NCI-H1694 treated with DMSO at 0.1 percent for 48 hours (cell line): ENCODE measurements at regions not wholly inside any gene's neighbourhood (a gene's known extent, or its start where the extent isn't known, plus 50 kb on each side); places are given as distances from the start of the nearest gene placed in this dataset.
"Not testable (repeated sequence)": the region's sequence is repeated elsewhere in the genome, so short reads cannot be mapped to it uniquely, and the experiment has no call there.

Experiments used
- DNase-seq: peaks from one replicate; lab custom pipeline; 2025; lab: John Stamatoyannopoulos, UW

DNA sequence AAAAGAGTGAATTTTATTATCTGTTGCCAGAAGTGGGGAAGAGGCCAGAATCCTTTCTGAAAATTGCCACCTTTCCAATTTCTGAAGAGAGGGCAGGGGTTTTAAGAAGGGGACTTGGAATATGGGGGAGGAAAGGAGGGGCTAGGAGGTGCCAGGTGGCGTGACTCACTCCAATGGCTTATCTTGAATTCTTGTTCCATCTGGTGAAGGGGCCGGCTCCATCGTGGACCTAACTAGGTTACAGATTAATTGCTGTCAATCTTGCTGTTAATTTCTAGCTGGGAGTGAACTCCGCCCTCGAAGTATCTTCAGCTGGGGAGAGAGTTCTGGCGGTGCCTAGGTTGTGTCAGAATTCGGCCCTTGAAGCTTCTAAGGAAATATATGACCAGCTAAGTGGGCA is 138.7 kb downstream of the YTHDC2 start:
- DNase-seq: no peak

DNA sequence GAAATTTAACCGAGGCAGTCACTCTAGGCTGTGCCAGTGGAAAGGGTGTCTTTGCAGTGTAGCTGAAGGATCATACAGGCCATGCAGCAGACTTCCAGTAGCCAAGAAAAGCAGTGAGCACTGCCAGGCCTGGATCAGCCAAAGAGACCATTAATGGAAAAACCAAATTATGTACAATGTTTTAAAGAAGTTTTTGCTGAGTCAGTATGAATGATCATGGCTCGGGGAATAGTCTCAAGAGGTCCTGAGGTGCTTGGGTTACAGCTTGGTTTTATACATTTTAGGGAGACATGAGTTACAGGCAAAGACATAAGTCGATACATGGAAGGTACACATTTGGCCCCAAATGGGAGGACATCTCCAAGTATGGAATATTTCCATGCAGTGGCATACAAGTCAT is 141.3 kb downstream of the YTHDC2 start:
- no peak for DNase-seq

- DNase-seq: no peak
Observed at GRCh38 chr5:113660206-113660605, 146.7 kb downstream of the YTHDC2 start.

GRCh38 chr5:113660706-113661250 is 147.3 kb downstream of the YTHDC2 start:
- no peak for DNase-seq

- DNase-seq: peak; percentile 6
Observed at GRCh38 chr5:113663879-113664541, 150.5 kb downstream of the YTHDC2 start.

DNA sequence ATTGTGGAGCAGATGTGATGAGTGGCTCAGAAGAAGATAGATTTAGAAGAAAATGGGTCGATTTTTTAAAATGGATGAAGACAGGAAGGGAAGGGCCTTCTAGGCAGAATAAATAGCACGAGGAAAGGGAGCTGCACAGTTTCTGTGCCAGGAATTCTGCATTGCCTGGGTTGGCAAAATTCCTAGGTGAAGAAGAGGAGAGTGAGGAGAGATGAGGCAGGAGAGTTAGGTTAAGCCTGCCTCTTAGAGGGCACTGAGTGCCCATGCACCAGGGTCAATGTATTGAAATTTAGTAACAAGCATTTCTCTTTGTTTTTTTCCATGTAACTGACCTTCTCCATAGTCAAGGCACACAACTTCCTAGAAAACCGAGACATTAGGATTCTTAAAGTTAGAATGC is 159.5 kb downstream of the YTHDC2 start:
- DNase-seq: no peak

GRCh38 chr5:113675166-113675565 is 161.7 kb downstream of the YTHDC2 start:
- DNase-seq: no peak

- no peak for DNase-seq
Observed at GRCh38 chr5:113678202-113678601, 164.7 kb downstream of the YTHDC2 start.

GRCh38 chr5:113678924-113679575 is 165.6 kb downstream of the YTHDC2 start:
- peak; percentile 24 for DNase-seq

- no peak for DNase-seq
Observed at GRCh38 chr5:113680534-113680933, 167.0 kb downstream of the YTHDC2 start.

GRCh38 chr5:113682497-113683136 is 169.1 kb downstream of the YTHDC2 start:
- DNase-seq: no peak

DNA sequence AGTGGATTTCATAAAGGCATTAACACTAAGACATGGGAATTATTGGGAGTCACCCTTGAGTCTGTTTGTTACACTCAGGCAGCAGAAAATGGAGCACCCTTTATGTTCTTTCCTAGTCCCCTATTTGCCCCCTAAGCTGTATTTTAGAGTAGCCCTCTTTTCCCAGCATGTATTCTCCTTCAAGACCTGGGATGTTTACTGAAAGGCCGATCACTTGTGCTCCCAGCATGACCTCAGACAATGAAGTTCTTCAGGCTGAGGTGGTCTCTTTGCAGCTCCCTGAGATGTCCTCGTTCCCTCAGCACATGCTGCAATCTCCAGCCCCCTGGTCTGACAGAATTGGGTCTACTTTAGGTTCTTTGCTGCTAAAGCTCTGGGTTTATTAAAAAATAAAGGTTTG is 169.7 kb downstream of the YTHDC2 start:
- no peak for DNase-seq

DNA sequence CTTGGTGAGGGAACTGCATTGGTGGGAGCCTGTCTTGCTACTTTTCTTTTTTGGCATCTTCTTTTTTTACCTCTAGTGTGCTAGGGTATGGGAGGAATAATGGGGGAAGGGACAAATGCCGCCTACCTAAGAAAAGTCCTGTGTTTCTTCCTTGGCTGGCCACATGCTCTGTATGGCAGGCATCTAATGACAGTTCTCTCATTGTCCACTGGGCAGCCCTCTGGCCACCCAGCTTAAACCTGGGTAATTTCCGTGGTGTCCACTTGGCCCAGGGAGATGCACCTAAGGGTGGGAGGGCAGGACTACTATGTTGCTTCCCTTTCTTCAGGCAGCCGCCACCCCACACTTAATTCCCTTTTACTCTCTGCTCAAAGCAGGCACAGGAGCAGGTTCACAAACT is 173.1 kb downstream of the YTHDC2 start:
- DNase-seq: no peak

GRCh38 chr5:113689647-113690046 is 176.2 kb downstream of the YTHDC2 start:
- DNase-seq: no peak

GRCh38 chr5:113692466-113692865 is 179.0 kb downstream of the YTHDC2 start:
- DNase-seq: no peak

DNA sequence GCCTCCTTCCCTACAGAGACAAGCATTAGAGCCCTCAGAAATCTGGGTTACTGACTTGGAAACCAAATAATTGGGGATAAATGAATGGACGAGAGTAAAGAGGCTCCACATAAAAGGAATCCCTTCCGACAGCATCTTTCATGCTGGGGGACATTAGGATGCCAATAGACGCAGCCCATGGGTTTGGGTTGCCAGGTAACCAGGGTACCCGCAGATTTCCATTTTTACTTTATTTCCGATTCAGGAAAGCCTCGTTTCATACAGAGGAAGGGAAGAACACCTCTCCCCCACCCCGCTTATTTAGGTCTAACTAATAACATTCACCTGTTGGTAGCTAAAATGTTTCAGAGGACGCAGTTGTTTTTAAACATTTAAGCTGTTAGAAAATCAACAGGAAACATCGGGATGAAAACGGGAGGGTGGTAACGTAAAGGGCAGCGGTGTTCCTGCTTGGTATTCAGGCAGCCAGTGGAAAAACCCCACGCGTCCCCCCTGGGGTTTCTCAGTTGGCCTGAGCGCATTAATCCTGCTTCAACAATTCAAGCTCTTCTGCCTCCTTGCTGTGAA is 179.5 kb downstream of the YTHDC2 start:
- DNase-seq: no peak

- DNase-seq: no peak
Observed at GRCh38 chr5:113693701-113694100, 180.2 kb downstream of the YTHDC2 start.

DNA sequence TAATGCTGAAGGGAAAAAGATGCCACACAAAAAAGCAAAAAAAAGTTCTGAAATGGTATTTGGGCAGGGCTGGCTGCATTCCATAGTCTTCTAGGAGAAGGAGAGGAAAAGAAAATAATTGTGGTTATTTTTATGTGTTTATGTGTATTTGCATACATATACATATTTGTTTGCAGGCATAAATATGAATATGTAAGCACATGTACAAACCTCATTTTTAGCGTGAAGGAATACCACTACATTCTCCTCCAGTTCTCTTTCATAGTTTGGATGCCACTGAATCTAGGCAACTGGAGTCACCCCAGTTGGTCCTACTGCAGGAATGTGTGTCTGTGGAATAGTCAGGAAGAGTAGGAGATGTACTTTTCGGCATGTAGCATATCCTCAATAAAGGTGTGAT is 181.1 kb downstream of the YTHDC2 start:
- no peak for DNase-seq

- no peak for DNase-seq
Observed at GRCh38 chr5:113703266-113703665, 189.8 kb downstream of the YTHDC2 start.

GRCh38 chr5:113705657-113706056 is 192.2 kb downstream of the YTHDC2 start:
- no peak for DNase-seq

DNA sequence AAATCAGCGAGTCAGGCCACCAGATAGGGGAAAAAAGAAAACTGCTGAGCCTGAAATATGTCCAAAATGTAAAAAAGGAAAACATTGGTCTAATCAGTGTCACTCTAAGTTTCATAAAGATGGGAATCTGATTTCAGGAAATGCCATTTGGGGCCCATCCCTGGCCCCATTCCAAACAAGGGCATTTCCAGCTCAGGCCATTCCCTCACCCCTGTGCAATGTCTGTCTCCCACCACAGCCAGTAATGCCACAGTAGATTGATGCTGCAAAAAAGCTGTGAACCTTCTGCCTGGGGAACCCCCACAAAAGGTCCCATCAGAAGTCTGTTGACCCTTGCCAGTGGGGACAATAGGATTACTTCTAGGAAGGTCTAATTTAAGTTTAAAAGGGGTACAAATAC is 199.6 kb downstream of the YTHDC2 start:
- DNase-seq: no peak

GRCh38 chr5:113715921-113716320 is 202.4 kb downstream of the YTHDC2 start:
- DNase-seq: not testable (repeated sequence)

DNA sequence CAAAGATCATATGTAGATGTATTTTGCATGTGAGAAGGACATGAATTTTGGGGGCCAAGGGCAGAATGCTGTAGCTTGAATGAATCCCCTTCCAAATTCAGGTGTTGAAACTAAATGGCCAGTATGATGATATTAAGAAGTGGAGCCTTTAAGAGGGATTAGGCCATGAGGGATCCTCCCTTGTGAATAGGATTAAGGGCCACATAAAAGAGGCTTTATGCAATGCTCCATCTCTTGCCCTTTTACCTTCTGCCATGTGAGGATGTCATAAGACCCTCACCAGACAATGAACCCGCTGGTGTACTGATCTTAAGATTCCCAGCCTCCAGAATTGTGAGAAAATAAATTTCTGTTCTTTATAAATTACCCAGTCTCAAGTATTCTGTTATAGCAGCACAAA is 206.1 kb downstream of the YTHDC2 start:
- DNase-seq: no peak
